Heart left ventricle (tissue), 13 donors: ENCODE measurements at regions not wholly inside any gene's neighbourhood (a gene's known extent, or its start where the extent isn't known, plus 50 kb on each side); places are given as distances from the start of the nearest gene placed in this dataset.

Source experiments
- CTCF ChIP-seq, 12 donors: fragments of 200-600 bp; sonication (generic) in 4 of 12; IDR thresholded peaks; one replicate each; pipeline versions ENCODE4 v1.5.0 to v1.8.0; 2018 to 2022; ENCODE audit warnings: antibody characterized with exemption in 12 of 12, mild to moderate bottlenecking in 5 of 12
- POLR2A ChIP-seq, 2 donors: fragments of 450-650 bp; IDR thresholded peaks; one replicate each; pipeline ENCODE4 v1.6.1; 2017; ENCODE audit warnings: antibody characterized with exemption in 2 of 2, mild to moderate bottlenecking in 2 of 2, moderate library complexity in 2 of 2
- donor health status: ischemic (EF 13 %, LVEDD 7.1; RV severe dilation, severe dysfunction).
- donor health status: DM: no; HTN: yes; CAD: no.
- donor health status: DM: no; HTN: no; CAD: no.
- donor health status: ischemic (EF 25% LVEDD 6.9; RV normal size, moderate dysfunction).
- donor health status: ischemic (EF 25% LVEDD 5.7; RV mildly dilated, moderate dysfunction).
- donor health status: ischemic (EF 35%, LVEDD 5.7; RV mildly dilated, moderate dysfunction).
- donor health status: nonischemic (EF 11% LVEDD 7.7; RV severe dilation, severe dysfunction).
- donor health status: DM: yes; HTN: yes; CAD: no.
- donor health status: PGD.
- donor health status: ischemic (EF 29% LVEDD 5.4; RV normal size, mild dysfunction).
- donor health status: nonischemic (EF 23%, LVEDD 6.1; RV moderate dilation, normal function).

- no peak for TF ChIP-seq POLR2A (IDR thresholded peaks at IDR 0.05)
- no peak for TF ChIP-seq CTCF (IDR thresholded peaks at IDR 0.05)
Observed at GRCh38 chrX:2585158-2585470, 84.3 kb upstream of the DHRSX start.
